HG02798 (cell line): ENCODE measurements at regions not wholly inside any gene's neighbourhood (a gene's known extent, or its start where the extent isn't known, plus 50 kb on each side); places are given as distances from the start of the nearest gene placed in this dataset.

Experiments used
- ATAC-seq: cut with Tn5 transposase; IDR thresholded peaks from one replicate; pipeline ENCODE4 v1.9.1; 2021; ENCODE audit warnings: mild to moderate bottlenecking; ENCODE audit not compliant: unreplicated experiment, poor library complexity

DNA sequence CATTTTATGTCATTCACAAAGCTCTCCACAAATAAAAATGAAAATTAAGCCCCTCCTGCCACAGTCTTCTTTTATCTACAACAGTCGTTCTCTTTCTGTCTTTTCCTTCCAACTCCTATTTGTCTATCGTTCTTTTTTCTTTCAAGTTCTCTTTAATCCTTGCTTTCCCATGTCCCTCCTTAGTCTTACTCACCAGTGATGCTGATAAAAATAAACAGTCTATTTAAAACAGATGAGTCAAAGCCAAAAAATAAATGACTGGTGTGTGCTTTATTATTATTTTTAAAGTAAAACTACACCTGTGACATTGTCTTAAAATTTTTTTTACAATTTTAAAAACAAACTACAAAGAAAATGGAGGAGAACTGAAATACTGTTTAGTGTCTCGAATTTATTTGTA, 137.1 kb upstream of the TMEM161B start:
- no peak for ATAC-seq

DNA sequence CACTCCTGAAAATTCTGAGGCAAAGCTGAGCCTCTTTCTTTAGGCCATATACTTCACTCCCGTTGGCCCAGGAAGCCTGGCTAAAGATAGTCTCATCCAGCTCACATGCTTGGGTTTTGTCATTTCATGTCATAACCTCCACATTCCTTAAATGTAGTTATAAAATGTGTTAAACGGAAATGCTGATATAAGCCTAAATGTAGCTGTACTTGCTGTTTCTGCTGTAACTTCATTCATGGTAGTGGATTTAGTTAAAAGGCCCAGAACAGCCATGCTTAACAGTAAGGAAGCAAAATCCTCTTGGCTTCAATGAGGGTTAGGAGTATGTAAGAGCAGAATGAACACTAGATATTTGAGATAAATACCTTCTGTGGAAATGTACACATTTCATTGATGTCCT, 135.8 kb upstream of the TMEM161B start:
- ATAC-seq = no peak

DNA sequence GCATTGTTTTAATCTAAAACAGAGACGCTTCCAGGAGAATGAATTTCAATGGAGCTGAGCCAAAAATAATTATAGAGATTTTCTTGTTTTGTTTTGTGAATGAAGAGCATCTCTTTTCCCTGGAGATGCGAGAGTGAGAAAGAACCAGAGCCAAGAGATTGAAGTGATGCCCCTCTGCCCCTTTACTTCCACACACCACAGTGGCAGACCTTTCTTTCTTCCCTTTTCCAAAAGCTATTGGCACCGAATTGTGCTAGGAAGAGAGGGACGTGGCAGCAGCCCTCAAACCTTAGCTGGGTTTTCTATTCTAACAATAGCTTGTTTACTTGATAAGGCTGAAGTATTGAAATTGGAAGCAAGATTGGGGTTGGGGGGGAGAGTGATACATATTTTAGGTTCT, 133.0 kb upstream of the TMEM161B start:
- no peak for ATAC-seq

DNA sequence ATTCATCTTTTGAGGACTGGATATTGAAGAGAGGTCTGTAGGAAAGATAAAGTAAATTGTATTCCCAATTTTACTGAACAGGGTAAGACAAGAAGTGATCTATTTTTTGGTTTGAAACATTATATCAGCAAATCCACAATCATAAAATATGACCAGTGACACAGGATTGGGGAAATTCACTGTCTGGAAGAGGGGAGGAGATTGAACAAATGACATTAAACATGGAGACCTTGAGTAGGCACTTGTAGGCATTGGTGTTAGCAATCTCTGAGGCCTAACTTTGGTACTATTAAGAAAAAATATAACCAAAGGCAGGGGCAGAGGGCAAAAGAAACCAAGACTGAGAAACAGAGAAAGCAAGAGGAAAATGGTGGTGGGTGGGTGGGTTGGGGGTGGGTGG, 132.6 kb upstream of the TMEM161B start:
- ATAC-seq = no peak

DNA sequence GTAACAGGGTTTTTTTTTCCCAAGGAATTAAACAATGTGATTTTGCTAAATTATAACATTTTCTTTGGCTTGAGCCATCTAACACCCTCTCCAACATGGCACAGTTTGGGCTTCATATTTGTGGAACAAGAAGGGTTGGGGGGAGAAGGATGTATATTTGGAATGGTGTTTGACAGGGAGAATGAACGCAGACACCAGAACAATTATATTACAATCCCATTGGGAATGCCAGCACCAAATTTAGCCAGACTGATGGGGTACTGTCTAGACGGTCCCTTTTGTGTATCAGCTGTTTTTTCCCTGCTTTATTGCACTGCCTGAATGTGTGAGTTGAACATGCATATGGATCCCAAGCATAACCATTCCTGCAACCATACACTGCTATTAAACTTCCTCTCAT, 130.9 kb upstream of the TMEM161B start:
- no peak for ATAC-seq

DNA sequence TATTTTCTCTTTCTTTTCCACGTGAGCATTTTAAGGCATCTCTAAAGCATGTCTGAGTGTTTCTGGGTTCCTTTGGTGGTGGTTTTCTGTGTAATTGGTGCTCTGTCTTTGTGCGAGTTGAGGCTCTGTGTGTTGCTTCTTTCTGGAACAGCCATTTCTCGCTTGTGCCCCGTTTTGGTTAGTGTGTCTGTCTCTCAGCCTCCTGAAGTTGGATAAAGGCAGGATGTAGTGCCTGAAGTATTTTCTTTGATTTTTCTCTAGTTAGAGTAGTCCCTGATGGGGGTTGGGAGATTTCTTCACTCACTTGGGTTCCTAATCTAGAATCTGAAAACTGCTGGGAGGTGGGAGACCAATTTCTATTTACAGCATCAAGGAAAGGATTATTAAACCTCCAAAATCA, 129.7 kb upstream of the TMEM161B start:
- ATAC-seq = no peak

DNA sequence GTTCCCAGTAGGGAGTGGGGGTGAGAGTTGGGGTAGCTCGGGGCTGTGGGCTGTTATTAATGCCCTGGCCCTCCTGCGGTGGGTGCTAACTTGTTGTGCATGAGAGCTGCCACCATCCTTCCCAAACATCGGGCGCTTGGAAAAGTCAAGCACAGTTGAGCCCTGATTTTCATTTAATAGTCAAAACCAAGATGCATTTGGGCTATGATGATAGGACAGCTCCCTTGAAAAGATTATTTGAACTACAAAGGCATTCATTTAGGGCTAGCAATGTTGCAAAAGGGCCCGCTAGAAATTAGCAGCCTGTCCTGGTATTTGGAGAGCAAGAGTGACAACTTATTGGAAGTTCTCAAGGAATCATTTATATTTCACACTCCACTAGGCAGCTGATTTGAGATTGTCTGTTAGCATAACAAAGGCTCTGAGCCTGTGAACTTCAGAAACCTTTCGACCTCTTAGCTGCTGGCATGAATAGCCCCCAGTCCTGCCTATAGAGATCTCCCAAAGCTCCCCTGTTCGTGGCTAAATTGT, 128.2 kb upstream of the TMEM161B start:
- ATAC-seq = no peak

DNA sequence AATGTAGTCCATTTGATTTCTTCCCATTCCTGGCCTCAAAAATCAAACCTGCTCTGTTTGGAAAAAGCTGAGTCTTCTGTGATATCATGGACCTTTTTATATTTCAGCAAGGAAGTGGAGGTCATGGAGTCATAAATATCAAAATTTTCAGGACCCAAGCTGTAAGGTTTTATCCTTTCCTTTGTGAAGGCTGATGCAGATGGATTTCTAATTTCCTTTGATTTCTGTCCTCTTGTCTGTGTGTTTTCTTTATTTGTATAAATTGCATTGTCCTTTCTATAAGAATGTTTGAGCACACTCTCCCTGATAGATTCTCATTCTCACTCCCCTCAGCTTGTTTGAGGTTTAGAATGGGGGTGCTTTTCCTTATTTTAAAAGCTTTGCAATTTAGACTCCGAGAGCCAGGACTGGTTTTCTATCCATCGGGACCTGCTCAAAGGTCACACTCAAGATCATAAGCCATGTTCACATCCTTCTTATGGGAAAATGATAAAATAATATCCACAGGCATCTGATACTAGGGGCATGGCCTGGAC, 127.4 kb upstream of the TMEM161B start:
- ATAC-seq = no peak

DNA sequence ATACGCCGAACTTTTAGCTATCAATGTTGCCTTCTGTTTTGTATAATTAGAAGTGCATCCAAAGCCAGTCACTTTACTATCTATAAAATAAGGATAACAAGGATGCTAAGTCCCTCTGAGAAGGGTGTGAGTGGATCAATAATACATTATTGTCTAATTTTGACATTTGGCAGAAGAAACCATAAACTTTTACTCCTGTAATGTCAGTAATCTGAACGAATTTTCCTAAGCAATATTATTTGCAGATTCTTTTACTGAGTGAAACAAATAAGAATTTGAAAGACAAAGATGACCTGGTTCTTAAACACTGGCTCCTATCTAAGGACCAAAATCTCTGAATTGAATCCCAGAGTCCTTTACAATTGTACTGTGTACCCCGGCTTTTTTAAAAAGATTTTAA, 126.6 kb upstream of the TMEM161B start:
- no peak for ATAC-seq

DNA sequence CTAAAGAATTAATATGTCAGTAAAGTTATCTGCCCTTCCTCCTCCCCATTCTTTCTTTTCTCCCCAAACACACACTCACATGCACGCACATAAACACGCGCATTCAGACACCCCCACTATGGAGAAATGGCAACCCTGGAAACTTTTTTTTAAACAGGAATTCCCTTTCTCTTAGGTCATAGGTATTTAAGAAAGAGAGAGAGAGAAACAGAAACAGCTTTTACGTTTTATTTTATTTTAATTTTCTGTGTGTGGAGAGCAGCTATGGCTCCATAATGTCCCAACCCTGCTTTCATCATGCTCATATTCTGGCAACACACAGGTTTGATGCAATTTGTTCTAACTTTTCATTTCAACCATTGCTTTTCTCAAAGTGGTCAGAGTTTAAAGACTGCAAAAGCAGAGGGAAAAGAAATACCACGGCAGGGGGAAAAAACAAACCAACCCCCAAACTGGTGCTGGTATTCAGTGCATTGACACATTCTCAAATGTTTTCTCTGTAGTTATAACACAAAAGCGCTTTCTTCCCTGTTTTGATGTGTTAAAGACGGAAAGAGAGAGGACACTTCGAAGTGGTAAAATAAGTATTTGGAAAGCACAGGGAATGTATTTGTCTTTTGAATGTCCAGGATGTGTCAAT, 126.0 kb upstream of the TMEM161B start:
- ATAC-seq = no peak

DNA sequence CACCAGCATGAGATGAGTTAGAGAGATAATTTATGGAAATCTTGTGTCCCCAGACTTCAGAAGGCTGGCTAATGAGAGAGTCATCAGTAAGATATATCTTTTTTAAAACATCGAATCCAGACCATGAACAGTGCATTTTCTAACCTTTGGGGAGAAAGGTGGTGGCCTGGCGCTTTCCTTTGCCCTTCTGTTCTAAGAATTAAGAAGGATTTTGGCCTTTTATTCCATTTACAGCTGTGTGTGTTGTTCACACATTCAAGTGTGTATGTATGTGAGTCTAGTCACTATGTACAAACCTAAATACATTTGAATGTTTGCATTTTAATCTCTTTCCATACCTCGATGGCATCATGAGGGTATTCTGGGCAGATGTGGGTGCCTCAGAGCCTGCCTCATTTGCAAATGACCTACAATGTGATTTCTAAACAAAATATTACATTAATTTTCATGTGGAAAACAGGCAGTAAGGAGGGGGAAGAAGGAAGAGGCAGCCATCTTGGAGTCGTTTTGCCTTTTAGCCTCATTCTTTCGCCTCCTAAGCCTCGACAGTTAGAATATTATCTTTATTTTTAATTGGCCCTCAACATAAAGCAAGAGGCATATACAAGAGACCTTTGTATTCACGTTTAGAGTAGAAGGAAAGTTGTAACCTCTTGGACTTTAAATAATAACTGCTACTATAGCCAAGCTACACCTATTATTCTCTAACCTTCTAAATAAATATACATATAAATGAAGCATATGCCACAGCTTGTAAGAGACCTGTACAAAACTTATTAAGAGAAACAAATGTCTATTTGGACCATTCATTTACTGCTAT, 125.3 kb upstream of the TMEM161B start:
- ATAC-seq = no peak

DNA sequence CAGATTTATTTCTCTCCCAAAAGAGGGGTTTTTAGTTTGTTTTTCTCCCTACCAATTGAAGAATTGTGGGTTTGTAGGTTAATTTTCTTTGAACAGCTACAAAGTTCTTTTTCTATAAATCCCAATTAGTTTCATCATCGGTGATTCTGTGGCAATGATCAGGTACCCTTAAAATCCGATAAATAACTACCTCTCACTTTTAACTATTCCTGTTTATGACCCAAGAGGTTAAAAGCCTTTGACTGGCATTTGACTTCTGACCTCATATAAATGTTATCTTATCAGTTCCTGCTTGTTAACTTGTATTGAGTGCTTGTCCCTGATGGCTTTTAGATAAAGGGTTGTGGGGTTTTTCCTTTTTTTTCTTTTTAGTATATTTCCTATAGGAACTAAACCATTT, 124.4 kb upstream of the TMEM161B start:
- no peak for ATAC-seq

DNA sequence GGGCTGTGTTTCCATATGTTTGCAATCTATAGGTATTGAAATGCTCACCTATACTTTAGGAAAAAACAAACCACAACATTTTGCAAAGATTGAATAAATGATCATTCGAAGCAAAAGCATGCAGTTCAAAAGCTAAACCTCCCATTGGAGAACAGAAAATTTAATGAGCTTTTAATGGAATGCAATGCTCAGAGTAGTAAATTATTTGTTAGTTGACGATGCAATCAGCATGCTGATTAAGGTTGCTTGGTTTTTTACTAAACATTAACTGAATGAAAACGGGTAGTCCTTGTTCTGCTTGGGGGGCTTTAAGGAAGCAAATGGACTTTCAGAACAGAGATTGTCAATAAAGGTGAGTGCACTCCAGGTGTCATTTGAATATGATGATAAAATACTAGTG, 123.3 kb upstream of the TMEM161B start:
- no peak for ATAC-seq

DNA sequence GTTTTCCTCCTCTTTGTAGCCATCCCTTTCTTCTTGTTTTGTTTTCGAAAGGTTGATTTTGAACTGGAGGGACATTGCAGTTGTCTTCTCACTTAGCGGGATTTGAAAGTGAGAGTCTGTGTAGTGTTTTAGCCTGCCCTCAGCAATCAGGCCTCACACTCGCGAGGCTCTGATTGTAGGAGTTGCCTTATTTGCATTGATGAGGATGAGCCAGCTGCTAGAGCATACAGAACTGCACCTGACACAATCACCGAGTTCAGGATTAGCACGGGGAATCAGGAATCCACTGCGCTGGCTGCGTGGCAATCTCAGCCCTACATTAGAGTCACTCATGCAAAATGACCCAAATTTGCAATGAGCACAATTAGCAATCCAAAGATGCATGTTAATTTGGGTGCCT, 122.5 kb upstream of the TMEM161B start:
- ATAC-seq = no peak

DNA sequence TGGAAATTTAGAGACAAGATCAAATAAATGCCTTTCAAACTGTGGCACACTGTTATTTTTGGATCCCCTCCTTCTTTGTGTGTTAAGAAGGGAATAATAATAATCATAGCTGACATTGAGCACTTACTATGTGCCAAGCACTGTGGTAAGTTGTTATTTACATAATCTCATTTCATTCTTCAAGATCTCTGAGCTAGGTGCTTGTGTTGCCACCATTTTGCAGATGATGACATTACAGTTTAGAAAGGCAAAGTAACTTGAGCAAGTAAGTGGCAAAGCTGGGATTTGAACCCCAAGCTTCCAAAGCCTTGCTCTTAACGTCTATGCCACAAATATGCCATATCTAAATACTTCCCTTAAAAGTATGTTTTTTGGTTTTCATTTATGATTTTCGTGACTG, 121.8 kb upstream of the TMEM161B start:
- no peak for ATAC-seq

DNA sequence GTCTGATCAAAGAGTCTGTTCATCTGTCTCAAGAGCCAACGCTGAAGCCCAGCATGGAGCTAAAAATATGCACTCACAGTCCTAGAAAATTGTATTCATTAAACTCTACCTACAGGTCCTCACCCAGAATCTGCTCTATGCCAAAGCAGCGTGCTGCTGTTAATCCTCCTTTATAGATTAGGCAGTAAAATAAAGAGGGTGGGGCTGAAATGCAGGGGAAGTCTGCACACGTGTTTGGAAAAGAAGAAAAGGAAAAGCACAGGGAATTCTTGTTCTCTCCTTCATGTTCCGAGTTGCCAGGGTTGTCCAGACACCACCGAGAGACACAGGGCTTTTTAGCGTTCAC, 121.4 kb upstream of the TMEM161B start:
- no peak for ATAC-seq

DNA sequence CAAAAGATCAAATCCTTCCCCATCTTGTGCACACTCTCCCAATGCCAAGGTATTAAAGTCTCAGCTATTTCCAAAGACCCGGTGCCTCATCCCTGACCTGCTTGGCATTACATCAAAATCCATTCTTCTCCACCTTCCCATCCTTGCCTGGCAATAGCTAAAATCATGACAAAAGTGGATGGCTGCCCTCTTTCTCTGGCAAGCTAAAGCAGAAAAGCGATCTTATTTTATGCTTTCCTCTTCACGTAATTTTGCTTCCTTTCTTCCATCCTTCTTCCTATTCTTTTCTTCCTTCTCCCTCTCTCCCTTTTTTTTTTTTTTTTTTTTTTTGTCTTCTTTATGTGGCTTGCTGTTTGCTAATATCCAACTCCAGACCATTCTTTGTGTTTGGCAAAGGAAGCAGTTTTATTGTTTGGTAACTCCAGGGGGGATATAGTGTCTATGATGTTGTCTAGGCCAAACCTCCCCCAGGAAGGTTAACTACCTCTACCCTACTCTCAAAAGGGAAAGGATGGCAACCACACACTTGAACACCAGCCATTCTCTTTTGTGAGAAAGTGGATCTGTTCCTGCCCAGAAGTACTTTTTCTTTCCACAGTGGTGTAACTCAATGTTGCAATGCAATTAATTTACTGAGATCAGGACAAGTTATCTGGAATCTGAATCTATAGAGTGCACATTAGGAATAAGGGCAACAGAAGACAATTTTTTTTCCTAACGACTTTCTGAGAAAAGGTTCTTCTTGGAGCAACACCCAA, 120.9 kb upstream of the TMEM161B start:
- no peak for ATAC-seq

DNA sequence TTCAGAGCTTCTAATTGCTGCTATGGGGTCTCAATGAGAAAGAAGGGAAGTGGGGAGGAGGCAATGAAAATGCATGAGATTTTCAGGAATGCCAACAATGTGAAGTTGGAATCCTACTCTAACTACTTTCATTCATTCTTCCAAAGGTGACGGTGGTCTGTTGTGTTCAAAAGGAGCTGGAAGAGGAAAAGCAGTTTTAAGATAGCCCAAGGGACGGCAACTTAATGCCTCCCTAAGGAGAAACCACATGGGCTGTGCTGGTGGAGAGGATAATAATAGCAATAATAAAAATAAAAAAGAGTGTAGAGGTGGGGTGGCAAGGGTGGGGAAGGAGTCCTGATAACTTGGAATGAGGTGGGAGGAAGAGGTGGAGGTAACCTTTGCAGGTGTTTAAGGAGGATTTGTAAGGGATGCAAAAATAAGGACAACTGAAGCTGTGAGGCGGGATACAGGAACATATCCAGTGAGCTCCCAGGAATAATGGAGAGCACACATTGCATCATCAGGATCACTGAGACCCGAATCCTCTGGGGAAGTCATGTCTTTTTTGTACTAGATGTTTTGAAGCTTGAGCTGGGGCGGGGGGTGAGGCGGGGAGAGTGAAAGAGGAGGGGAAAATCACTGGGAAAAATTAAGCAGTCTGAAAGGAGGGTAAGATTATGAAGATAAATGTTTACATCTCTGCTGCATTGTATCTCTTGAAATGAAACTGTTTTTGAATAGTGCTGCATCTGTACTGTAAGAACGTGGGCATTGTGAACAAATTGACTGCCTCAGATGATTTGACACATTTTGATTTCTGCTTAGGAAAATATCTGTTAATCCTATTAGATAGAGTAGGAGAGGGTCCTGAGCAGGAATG, 120.1 kb upstream of the TMEM161B start:
- ATAC-seq = no peak

DNA sequence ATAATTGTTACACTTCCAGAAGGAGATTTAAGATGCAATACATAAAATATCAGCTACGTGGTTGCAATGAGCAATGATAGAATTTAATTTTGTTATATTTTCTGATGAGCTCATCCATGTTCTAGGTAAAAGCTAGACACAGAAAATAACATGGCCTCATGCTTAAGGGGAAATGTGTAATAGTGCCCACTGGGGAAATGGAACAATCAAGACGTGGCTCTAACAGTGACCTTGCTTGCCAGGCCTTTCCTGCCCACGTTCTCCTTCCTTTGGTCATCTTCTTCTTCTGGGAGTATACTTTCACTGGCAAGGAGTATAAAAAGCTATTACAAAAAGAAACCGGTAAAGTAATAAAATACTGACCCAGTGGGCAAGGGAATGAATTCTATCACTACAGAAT, 116.2 kb upstream of the TMEM161B start:
- ATAC-seq = no peak

DNA sequence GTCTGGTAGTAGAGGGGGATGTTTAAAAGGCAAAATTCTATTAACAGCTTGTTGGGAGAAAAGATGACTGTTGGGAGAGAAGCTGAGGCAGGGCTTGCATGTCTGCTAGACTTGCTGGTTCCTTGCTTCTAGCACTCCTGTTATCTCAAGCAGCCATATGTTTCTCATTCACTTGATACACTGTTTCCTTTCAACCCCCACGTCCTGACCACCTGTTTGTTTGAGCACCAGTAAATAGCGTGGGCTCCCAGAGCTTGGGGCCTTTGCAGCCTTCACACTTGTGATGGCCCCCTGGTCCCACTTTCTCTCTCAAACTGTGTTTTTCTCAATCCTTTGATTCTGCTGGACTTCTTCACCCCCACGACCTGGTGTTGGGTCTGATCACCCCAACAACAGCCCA, 111.7 kb upstream of the TMEM161B start:
- no peak for ATAC-seq
